ENCODE measurements at regions not wholly inside any gene's neighbourhood (a gene's known extent, or its start where the extent isn't known, plus 50 kb on each side); places are given as distances from the start of the nearest gene placed in this dataset.

DNA sequence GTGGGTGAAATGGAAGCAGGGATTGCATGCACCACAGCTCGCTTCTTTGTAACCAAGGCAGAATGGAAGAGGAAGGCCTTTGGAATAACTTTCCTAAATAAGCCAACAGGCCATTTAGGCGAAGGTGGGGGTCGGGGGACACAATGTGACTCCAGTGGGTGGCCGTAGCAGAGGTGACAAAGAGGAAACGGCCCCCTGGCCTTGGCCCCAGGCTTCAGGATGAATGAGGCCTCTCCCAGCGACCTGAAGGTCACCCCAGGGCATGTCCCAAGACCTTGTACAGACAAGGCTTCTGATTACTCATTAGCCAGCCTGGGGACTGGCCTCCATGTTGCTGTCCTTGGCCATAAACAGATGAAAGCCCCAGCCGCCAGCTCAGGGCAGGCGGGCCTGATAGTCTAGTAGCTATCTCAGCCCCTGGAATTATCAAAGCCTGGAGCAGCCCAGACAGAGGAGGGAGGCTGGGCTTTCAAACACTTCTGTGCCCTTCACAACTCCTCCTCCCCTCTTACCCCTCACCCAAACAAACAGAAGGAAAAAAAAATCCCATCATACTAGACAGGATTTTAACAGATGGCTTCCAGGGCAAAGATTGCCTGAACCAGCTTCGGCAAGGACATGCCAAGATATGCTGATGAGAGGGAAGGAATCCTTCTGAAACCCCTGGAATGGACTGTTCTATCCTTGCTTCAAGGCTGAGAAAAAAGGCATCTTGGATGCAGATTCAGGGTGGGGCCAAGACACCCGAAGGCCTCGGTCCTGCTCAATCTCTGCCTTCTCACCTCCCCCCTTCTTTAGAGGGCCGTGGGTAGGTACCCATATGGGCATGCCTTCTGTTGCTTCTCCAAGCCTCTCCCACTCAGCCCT, 142.3 kb upstream of the PARP11 start:
- DNase-seq (ENCODE audit: low read depth): no peak

GRCh38 chr12:4014858-4015224, 141.6 kb upstream of the PARP11 start:
- DNase-seq (ENCODE audit: low read depth): no peak

GRCh38 chr12:4014444-4014843, 141.2 kb upstream of the PARP11 start:
- no peak for DNase-seq (ENCODE audit: low read depth)

GRCh38 chr12:4012977-4013968, 140.1 kb upstream of the PARP11 start:
- DNase-seq (ENCODE audit: low read depth): no peak

GRCh38 chr12:4012073-4012472, 138.9 kb upstream of the PARP11 start:
- DNase-seq (ENCODE audit: low read depth): no peak

GRCh38 chr12:4011597-4011996, 138.4 kb upstream of the PARP11 start:
- no peak for DNase-seq (ENCODE audit: low read depth)

GRCh38 chr12:4009979-4010704, 136.9 kb upstream of the PARP11 start:
- no peak for DNase-seq (ENCODE audit: low read depth)

DNA sequence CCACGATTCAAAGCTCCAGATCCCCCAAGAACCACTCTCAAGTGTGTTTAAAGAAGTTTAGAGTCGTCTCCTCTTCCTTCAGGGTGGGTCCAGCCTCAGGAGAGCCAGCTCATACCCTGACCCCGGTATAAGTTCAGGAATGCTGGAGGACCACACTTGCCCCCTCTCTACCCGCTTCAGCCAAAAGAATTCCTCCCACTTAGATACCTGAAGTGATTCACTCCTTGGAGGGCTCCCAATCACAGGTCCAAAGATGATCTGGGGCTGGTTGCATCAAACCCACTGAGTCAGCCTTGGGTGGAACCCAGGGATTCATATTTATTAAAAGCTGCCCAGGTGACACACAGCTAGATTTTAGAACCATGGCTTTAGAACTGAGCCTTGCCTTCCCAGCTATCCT, 133.5 kb upstream of the PARP11 start:
- no peak for DNase-seq (ENCODE audit: low read depth)

GRCh38 chr12:4005851-4006430, 132.7 kb upstream of the PARP11 start:
- no peak for DNase-seq (ENCODE audit: low read depth)

GRCh38 chr12:4003576-4003975, 130.4 kb upstream of the PARP11 start:
- no peak for DNase-seq (ENCODE audit: low read depth)

- no peak for DNase-seq (ENCODE audit: low read depth)
Observed at GRCh38 chr12:4002601-4003000, 129.4 kb upstream of the PARP11 start.

GRCh38 chr12:4001841-4002240, 128.6 kb upstream of the PARP11 start:
- DNase-seq (ENCODE audit: low read depth): no peak

DNA sequence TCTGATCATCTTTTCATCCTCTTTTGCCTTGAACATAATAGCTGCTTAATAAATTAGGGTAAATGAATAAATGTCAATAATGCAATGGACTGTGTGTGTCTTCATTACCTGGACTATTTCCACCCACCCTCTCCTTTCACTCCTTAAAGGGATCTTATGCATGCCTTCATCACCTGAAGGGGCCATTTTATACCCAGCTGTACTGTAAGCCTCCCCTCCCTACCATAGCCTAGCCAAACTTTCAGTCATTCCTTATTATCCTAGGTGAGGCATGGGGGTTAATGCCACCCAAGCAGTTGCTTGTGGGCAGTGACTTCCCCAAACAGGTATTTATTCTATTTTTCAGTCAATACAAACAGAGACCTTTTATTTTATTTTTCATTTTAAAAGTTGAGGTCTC, 127.8 kb upstream of the PARP11 start:
- DNase-seq (ENCODE audit: low read depth): no peak

DNA sequence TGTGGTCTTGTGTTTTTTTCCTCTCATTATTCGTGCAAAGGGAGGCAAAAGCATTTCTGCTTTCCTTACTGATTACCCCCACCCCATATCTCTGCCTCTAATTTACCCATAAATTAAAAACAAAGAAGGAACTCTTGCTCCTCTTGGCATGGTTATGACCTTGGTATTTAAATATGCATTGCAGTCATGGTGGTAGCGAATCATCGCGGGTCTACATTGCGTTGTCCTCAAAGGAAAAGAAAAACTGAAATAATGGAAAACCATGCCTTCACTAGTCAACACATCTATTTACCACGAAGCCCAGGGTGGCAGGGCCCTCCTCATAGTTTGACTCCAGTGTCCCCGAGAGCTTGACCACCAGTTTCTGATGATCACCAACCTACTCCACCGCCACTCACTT, 126.7 kb upstream of the PARP11 start:
- no peak for DNase-seq (ENCODE audit: low read depth)

DNA sequence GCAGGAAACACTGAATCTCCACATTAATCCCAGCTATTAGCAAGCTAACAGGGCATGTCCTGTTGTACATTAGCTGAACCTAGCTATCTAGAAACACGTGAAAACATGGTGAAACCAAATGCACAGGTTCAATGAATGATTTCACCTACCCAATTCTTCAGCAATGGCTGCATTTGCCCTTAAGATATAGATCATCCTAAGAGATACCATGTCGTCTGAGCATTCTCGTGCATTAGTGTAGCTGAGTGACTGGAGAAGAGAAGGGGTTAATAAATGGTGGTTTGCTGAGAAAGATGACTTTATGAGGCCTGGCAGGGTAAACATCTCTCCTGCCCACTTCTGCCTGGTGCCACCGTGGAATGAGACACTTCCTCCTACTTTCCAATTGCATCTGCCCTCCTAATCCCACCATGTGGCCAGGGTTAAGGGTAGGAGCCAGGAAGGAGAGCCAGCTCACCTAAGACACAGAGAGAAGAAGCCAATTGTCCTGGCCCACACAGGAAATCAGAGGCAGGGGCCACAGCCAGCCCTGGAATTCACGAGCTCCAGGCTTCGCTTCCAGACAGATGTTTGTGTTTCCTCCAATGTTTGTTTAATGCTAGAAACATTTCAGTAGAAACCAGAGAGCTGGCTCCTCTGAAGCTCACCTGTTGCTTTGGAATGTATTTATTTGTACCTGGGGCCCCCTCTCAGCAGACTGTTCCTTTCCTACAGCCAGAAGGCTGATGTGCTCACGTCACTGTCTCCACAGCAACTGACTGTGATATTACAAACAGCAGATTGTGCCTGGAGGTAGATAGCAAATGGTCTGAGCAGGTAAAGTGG, 126.0 kb upstream of the PARP11 start:
- DNase-seq (ENCODE audit: low read depth): no peak

GRCh38 chr12:3998397-3998796, 125.2 kb upstream of the PARP11 start:
- DNase-seq (ENCODE audit: low read depth): no peak

GRCh38 chr12:3996322-3996721, 123.1 kb upstream of the PARP11 start:
- no peak for DNase-seq (ENCODE audit: low read depth)

- DNase-seq (ENCODE audit: low read depth): no peak
Observed at GRCh38 chr12:3995306-3995705, 122.1 kb upstream of the PARP11 start.

- no peak for DNase-seq (ENCODE audit: low read depth)
Observed at GRCh38 chr12:3994500-3994899, 121.3 kb upstream of the PARP11 start.

GRCh38 chr12:3992945-3993344, 119.7 kb upstream of the PARP11 start:
- no peak for DNase-seq (ENCODE audit: low read depth)

Data from stimulated activated CD4-positive, alpha-beta T cell treated with anti-CD3 and anti-CD28 coated beads, Interleukin-2, amount 100 ng/mL, for 4 hours (primary cell).